ENCODE measurements at regions not wholly inside any gene's neighbourhood (a gene's known extent, or its start where the extent isn't known, plus 50 kb on each side); places are given as distances from the start of the nearest gene placed in this dataset.

DNA sequence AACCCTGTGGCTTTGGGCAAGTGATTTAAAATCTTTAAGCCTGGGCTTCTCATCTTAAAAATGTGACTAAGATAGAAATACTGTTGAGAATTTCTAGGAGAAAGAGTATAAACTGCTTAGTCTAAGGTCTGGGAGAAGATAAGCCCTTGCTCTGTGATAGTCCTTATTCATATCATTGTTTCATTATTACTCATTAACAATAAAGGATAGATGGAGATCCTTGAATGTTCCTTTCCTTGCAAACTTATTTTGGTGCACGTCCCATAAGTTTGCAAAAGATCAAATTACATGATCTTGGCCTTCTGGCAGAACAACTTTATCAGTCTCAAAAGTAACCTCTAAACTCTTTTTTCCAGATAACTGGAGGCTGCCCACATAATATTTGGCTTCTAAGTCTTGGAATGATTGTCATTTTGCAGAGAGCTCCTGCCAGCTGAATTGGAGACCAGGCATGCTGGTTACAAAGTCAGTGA is 138.3 kb downstream of the FAM124B start:
- H3K79me2 ChIP-seq (ENCODE audit: insufficient read depth, low read length), result no peaks in the 10 kb centered on the region
- H3K9me3 ChIP-seq (ENCODE audit: low read length), result no peaks in the 10 kb centered on the region
- H3F3A ChIP-seq (ENCODE audit: insufficient read depth, low read length), result no peaks in the 10 kb centered on the region
- no peak overlapping the region for H3K4me2 ChIP-seq (ENCODE audit: low read length)
- TF ChIP-seq EZH2 (IDR thresholded peaks at IDR 0.05; ENCODE audit: borderline replicate concordance, low read length), result no peak
- TF ChIP-seq, protein P1, sequence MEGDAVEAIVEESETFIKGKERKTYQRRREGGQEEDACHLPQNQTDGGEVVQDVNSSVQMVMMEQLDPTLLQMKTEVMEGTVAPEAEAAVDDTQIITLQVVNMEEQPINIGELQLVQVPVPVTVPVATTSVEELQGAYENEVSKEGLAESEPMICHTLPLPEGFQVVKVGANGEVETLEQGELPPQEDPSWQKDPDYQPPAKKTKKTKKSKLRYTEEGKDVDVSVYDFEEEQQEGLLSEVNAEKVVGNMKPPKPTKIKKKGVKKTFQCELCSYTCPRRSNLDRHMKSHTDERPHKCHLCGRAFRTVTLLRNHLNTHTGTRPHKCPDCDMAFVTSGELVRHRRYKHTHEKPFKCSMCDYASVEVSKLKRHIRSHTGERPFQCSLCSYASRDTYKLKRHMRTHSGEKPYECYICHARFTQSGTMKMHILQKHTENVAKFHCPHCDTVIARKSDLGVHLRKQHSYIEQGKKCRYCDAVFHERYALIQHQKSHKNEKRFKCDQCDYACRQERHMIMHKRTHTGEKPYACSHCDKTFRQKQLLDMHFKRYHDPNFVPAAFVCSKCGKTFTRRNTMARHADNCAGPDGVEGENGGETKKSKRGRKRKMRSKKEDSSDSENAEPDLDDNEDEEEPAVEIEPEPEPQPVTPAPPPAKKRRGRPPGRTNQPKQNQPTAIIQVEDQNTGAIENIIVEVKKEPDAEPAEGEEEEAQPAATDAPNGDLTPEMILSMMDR (IDR thresholded peaks at IDR 0.05; ENCODE audit: low read length), result no peak
- no peaks in the 10 kb centered on the region for H3K4me1 ChIP-seq (ENCODE audit: insufficient read depth, low read length, severe bottlenecking)
- H3K9me2 ChIP-seq (ENCODE audit: low read depth, low read length), result no peaks in the 10 kb centered on the region
- no peak overlapping the region for H2AFZ ChIP-seq (ENCODE audit: low read length)
- H3K4me3 ChIP-seq (ENCODE audit: low read depth, low read length, poor library complexity, severe bottlenecking), result no peak overlapping the region
- H3K27me3 ChIP-seq (ENCODE audit: insufficient read depth, low read length), result no peaks in the 10 kb centered on the region
- no peaks in the 10 kb centered on the region for H4K20me1 ChIP-seq (ENCODE audit: insufficient read depth, low read length)
- no peaks in the 10 kb centered on the region for H3K36me3 ChIP-seq (ENCODE audit: insufficient read depth, low read length)
- no peak overlapping the region for H3K27ac ChIP-seq (ENCODE audit: low read depth, low read length, poor library complexity, severe bottlenecking)
- no peak overlapping the region for H3K9ac ChIP-seq (ENCODE audit: low read length)

DNA sequence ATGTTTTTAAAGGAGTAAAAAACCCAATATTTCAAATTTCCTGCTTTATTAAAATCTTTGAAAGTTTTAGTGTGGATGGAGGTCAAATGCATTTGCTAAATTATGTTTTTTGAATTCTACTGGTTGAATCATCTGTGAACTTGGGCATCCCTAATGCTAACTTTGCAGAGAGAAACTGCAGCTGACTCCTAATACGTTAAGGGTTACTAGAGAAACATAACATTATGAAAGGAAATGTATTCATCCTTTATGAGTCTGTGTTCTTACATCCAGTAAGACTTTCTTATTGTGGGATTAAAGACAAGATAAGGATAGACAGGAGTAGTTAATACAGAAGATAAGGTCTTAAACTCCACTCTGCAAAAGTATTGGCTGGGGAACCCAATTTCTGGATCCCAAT is 140.6 kb downstream of the FAM124B start:
- no peaks in the 10 kb centered on the region for H3K27me3 ChIP-seq (ENCODE audit: insufficient read depth, low read length)
- H3K79me2 ChIP-seq (ENCODE audit: insufficient read depth, low read length), result no peaks in the 10 kb centered on the region
- H3F3A ChIP-seq (ENCODE audit: insufficient read depth, low read length), result no peaks in the 10 kb centered on the region
- H3K4me2 ChIP-seq (ENCODE audit: low read length), result no peak overlapping the region
- H3K4me1 ChIP-seq (ENCODE audit: insufficient read depth, low read length, severe bottlenecking), result no peaks in the 10 kb centered on the region
- H3K9me2 ChIP-seq (ENCODE audit: low read depth, low read length), result no peaks in the 10 kb centered on the region
- H3K9me3 ChIP-seq (ENCODE audit: low read length), result no peaks in the 10 kb centered on the region
- no peak overlapping the region for H3K27ac ChIP-seq (ENCODE audit: low read depth, low read length, poor library complexity, severe bottlenecking)
- no peak overlapping the region for H2AFZ ChIP-seq (ENCODE audit: low read length)
- H3K36me3 ChIP-seq (ENCODE audit: insufficient read depth, low read length), result no peaks in the 10 kb centered on the region
- H4K20me1 ChIP-seq (ENCODE audit: insufficient read depth, low read length), result no peaks in the 10 kb centered on the region
- no peak overlapping the region for H3K4me3 ChIP-seq (ENCODE audit: low read depth, low read length, poor library complexity, severe bottlenecking)
- TF ChIP-seq, protein P1 (IDR thresholded peaks at IDR 0.05; ENCODE audit: low read length), result no peak
- TF ChIP-seq EZH2 (IDR thresholded peaks at IDR 0.05; ENCODE audit: borderline replicate concordance, low read length), result no peak
- H3K9ac ChIP-seq (ENCODE audit: low read length), result no peak overlapping the region

DNA sequence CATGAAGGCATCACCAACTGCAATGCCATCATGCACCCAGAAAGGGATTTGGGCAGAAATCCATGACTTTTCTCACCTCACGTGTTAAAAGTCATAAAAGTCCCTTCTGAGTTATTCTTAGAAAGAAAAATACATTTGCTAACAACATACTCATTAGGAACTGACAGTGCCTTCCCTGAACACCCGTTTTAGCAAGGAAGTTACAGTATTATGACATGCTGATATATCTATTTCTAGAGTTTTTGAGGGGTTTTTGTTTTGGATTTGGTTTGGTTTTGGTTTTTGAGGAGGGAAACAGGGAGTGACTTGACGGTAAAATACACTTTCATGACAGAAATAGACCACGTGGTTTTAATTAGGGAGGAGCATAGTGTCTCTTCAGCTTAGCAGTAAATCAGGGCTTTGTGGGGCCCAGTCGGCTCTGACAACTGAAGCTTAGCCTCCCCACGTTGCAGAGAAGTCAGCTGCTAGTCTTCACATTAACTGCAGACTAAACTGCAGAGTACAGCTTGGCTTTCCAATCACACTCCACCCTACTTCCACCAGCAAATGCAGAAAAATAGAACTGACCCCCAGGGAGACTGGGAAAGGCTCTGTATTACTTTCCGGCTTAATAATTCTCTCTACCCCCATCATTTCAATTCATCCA is 141.4 kb downstream of the FAM124B start:
- no peaks in the 10 kb centered on the region for H3K4me1 ChIP-seq (ENCODE audit: insufficient read depth, low read length, severe bottlenecking)
- H3K9me2 ChIP-seq (ENCODE audit: low read depth, low read length), result no peaks in the 10 kb centered on the region
- H3K4me2 ChIP-seq (ENCODE audit: low read length), result no peak overlapping the region
- no peak overlapping the region for H3K27ac ChIP-seq (ENCODE audit: low read depth, low read length, poor library complexity, severe bottlenecking)
- H3K79me2 ChIP-seq (ENCODE audit: insufficient read depth, low read length), result no peaks in the 10 kb centered on the region
- no peak overlapping the region for H2AFZ ChIP-seq (ENCODE audit: low read length)
- no peaks in the 10 kb centered on the region for H4K20me1 ChIP-seq (ENCODE audit: insufficient read depth, low read length)
- no peak overlapping the region for H3K4me3 ChIP-seq (ENCODE audit: low read depth, low read length, poor library complexity, severe bottlenecking)
- no peaks in the 10 kb centered on the region for H3K36me3 ChIP-seq (ENCODE audit: insufficient read depth, low read length)
- no peaks in the 10 kb centered on the region for H3F3A ChIP-seq (ENCODE audit: insufficient read depth, low read length)
- TF ChIP-seq EZH2 (IDR thresholded peaks at IDR 0.05; ENCODE audit: borderline replicate concordance, low read length), result no peak
- TF ChIP-seq, protein P1 (IDR thresholded peaks at IDR 0.05; ENCODE audit: low read length), result no peak
- H3K9me3 ChIP-seq (ENCODE audit: low read length), result no peaks in the 10 kb centered on the region
- H3K27me3 ChIP-seq (ENCODE audit: insufficient read depth, low read length), result no peaks in the 10 kb centered on the region
- H3K9ac ChIP-seq (ENCODE audit: low read length), result no peak overlapping the region

Measured in OCI-LY1 (cell line).